Upper lobe of left lung (tissue), 4 donors: ENCODE measurements at regions not wholly inside any gene's neighbourhood (a gene's known extent, or its start where the extent isn't known, plus 50 kb on each side); places are given as distances from the start of the nearest gene placed in this dataset.

Source experiments
- EP300 ChIP-seq, 4 donors: sonication (generic); formaldehyde crosslinking; IDR thresholded peaks; one replicate each; pipeline ENCODE4 v1.5.1; 2017; ENCODE audit warnings: antibody characterized with exemption in 4 of 4, control low read depth in 2 of 4
- POLR2A ChIP-seq, 4 donors: fragments of 450-650 bp; IDR thresholded peaks; one replicate each; pipeline ENCODE4 v1.5.1; 2016 to 2017; ENCODE audit warnings: antibody characterized with exemption in 4 of 4, mild to moderate bottlenecking in 2 of 4
- POLR2AphosphoS5 ChIP-seq, 2 donors: sonication (generic); formaldehyde crosslinking; IDR thresholded peaks; one replicate each; pipeline ENCODE4 v1.5.1; 2017; ENCODE audit warnings: antibody characterized with exemption in 2 of 2
- TF ChIP-seq, protein P1 (sequence below), 6 experiments: fragments of 450-650 bp in 4 of 6; fragments of 200-600 bp in 2 of 6; sonication (generic) in 2 of 6; IDR thresholded peaks; one replicate each; pipeline ENCODE4 v1.5.1; 2016 to 2019; ENCODE audit warnings: antibody characterized with exemption in 6 of 6

DNA sequence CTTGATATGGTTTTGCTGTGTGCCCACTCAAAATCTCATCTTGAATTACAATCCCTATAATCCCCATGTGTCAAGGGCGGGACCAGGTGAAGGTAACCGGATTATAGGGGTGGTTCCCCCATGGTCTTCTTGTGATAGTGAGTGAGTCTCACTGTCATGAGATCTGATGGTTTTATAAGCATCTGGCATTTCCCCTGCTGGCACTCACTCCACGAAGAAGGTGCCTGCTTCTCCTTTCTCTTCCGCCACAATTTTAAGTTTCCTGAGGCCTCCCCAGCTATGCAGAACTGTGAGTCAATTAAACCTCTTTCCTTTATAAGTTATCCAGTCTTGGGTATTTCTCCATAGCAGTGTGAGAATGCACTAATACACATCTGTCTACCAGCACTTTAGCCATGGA, 109.5 kb upstream of the SDK1 start:
- TF ChIP-seq POLR2A (IDR thresholded peaks at IDR 0.05) (no peak), POLR2AphosphoS5 (IDR thresholded peaks at IDR 0.05) (no peak), EP300 (IDR thresholded peaks at IDR 0.05) (no peak)
- TF ChIP-seq, protein P1, sequence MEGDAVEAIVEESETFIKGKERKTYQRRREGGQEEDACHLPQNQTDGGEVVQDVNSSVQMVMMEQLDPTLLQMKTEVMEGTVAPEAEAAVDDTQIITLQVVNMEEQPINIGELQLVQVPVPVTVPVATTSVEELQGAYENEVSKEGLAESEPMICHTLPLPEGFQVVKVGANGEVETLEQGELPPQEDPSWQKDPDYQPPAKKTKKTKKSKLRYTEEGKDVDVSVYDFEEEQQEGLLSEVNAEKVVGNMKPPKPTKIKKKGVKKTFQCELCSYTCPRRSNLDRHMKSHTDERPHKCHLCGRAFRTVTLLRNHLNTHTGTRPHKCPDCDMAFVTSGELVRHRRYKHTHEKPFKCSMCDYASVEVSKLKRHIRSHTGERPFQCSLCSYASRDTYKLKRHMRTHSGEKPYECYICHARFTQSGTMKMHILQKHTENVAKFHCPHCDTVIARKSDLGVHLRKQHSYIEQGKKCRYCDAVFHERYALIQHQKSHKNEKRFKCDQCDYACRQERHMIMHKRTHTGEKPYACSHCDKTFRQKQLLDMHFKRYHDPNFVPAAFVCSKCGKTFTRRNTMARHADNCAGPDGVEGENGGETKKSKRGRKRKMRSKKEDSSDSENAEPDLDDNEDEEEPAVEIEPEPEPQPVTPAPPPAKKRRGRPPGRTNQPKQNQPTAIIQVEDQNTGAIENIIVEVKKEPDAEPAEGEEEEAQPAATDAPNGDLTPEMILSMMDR (IDR thresholded peaks at IDR 0.05) = no peak
